HG03575 (cell line): ENCODE measurements at regions not wholly inside any gene's neighbourhood (a gene's known extent, or its start where the extent isn't known, plus 50 kb on each side); places are given as distances from the start of the nearest gene placed in this dataset.
"Not testable (repeated sequence)": the region's sequence is repeated elsewhere in the genome, so short reads cannot be mapped to it uniquely, and the experiment has no call there.

Experiments used
- ATAC-seq: cut with Tn5 transposase; IDR thresholded peaks from one replicate; pipeline ENCODE4 v1.9.1; 2021; ENCODE audit not compliant: unreplicated experiment, insufficient number of reproducible peaks, low FRiP score; ENCODE audit errors: extremely low read depth

DNA sequence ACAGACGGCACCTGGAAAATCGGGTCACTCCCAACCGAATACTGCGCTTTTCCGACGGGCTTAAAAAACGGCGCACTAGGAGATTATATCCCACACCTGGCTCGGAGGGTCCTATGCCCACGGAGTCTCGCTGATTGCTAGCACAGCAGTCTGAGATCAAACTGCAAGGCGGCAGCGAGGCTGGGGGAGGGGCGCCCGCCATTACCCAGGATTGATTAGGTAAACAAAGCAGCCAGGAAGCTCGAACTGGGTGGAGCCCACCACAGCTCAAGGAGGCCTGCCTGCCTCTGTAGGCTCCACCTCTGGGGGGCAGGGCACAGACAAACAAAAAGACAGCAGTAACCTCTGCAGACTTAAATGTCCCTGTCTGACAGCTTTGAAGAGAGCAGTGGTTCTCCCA, 64.5 kb downstream of the SLC30A10 start:
- not testable (repeated sequence) for ATAC-seq

- ATAC-seq, result no peak
These were observed 66.0 kb downstream of the SLC30A10 start for GRCh38 chr1:219862366-219862765.

- ATAC-seq, result no peak
These were observed 69.4 kb downstream of the SLC30A10 start for GRCh38 chr1:219858980-219859379.

DNA sequence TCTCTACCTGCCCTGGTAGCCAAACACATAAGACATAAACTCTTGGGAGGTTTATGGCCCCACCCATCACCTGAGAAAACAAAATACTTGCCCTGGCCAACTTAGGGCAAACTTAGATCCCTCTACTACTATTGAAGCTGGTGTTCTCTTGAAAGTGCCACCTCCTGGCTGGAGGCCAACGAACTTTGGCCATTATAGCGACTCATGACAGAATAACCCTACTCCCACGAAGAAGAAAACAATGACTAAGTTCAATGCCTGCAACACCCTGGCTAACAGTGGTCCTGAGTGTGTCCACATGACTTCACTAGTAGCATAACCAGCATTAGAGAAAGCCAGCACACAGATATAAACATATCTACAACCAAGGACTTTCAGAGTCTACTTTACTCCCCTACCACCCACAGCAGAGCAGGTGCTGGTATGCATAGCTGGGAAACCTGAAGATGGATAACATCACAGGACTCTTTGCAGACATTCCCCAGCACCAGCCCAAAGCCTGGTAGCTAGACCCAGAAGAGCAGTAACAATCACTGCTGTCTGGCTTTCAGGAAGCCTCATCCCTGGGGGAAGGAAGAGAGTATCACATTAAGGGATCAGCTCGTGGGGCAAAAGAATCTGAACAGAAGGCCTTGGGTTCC, 81.0 kb downstream of the SLC30A10 start:
- no peak for ATAC-seq

GRCh38 chr1:219839595-219839994, 88.8 kb downstream of the SLC30A10 start:
- ATAC-seq, result not testable (repeated sequence)

DNA sequence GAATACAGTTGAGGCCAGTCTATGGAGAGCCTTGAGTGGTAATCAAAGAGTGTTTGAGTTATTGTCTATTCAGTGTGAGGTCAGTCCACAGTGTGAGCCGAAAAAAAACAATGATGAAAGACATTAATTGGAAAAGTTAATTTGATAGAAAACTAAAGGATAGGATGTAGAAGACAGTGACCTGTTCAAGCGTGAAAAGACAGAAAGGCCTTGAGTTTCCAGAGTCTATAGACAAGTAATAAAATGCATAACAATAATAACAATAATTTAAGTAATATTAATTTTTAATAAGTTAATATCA, 90.4 kb downstream of the SLC30A10 start:
- no peak for ATAC-seq

DNA sequence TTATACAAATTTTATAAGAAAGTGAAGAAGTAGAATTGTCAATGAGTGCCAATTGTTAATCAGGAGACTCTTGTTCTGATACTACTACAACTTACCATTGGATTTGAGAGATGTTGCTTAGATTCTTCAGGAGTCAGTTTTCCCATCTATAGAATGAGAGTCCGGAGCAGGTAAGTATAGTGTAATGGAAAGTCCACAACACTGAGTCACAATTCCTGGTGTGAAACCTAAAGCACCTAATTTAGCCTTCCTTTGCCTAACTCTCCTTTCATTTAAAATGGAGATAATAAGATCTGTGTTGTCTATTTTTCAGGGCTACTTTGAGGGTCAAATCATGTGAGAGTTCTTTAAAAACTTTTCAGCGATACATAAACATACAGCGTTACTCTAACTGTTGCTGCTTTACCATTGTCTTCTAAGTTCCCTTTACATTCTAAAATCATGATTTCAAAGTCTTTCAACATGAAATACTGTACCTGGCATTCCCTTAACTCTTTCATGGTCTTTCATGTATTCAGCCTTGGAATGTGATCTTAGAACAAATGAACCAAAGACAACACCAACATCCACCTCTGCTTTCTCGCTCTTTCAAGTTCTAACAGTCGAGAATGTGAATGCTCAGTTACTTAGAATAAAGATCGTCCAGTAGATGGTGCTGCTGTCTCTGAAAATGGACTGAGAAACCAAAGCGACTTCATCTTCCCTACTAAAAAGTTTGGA, 90.9 kb downstream of the SLC30A10 start:
- ATAC-seq, result no peak

DNA sequence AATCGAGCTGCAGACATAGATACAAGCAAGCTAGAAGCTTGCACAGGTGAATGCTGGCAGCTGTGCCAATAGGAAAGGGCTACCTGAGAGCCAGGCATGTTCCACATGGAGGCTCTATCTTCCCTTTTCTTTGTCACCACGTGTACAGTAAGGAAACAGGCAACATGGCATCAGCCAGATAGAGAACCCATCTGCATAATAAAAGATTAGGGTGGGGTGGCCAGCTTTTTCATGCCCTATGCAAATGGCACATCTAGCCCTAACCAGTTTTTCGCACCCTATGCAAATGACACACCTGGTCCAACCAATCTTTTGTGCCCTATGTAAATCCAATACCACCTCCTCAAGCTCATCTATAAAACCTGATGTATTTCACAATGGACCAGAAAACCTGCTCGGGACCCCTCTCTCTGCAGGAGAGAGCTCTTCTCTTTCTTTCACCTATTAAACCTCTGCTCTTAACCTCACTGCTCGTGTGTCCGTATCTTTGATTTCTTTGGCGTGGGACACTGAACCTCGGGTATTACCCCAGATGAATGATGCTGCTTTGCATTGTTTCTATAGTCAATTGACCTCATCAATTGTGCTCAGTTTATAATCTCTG, 93.9 kb downstream of the SLC30A10 start:
- ATAC-seq, result no peak

GRCh38 chr1:219833214-219833815, 95.0 kb downstream of the SLC30A10 start:
- ATAC-seq, result no peak

- ATAC-seq, result no peak
These were observed 102.1 kb downstream of the SLC30A10 start for GRCh38 chr1:219826290-219826689.

DNA sequence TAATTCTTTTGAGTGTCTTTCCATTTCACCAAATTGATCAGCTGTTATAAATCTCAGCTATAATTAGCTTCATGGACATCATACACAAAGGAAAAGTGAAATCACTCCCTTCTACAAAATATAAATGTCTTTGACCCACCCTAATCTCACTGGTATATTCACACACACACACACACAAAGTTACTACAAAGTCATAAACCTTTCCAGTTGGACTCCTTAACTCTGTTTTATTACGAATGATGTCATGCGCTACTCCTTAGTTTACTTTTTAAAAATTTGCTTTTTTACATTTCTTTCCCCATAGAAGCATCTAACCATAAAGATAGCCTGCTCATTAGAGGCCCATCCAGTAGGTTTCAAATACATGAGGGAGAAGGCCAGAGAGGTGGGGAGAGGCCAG, 103.0 kb downstream of the SLC30A10 start:
- no peak for ATAC-seq

DNA sequence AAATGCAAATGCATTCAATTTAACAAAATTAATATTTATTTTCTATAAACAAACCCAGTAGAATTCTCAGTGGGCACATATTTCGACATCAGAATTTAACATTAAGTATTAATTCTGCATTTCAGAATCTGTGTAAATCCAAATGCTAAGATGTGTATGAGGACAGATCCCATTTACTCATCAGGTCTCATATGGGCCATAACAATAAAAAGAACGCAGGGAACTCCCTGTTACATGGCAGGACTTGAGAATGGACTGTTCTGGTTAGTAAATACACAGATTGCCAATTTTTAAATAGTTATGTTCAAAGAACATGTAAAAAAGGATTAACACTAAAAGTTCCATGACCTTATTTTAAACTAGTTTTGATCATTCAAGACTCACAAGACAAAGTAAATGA, 104.0 kb downstream of the SLC30A10 start:
- no peak for ATAC-seq

DNA sequence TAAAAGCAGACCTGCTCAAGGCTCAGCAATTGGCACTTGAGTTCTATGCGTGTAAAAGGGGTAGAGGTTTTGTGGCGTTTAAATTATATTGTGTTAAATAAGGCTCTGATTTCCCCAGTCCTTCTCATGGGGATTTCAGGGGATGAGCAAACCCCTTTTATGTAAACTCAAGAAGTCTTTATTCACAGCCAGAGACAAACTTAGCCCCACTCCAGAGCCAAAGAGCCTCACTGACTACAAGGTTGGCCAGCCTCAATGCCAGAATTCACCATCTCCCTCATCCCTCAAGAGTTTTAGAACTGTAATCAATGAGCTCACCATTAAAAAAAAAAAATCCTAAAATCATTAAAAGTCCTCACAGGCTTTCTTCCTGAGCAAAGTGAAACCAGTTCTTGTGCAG, 107.8 kb downstream of the SLC30A10 start:
- ATAC-seq, result no peak

- ATAC-seq, result no peak
These were observed 110.4 kb downstream of the SLC30A10 start for GRCh38 chr1:219817914-219818313.

DNA sequence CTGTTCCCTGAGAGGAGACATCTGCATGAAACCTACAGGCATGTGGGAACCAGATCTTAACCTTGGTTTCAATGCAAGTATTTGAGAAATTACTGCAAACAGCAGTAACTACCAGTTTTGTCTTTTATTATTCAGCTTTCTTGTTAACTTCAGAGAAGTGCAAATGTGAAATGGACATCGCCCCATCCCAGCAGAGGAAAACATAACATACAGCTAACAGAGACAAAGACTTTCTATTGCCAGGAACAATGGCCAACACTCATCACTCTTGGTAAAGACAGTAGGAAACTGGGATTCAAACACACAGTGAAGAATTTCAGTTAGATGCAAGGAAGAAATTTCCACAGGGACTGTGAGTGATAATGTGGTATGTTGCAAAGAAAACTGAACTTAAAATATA, 115.1 kb downstream of the SLC30A10 start:
- ATAC-seq, result no peak

GRCh38 chr1:219812491-219813203, 115.7 kb downstream of the SLC30A10 start:
- ATAC-seq, result peak; percentile 83

DNA sequence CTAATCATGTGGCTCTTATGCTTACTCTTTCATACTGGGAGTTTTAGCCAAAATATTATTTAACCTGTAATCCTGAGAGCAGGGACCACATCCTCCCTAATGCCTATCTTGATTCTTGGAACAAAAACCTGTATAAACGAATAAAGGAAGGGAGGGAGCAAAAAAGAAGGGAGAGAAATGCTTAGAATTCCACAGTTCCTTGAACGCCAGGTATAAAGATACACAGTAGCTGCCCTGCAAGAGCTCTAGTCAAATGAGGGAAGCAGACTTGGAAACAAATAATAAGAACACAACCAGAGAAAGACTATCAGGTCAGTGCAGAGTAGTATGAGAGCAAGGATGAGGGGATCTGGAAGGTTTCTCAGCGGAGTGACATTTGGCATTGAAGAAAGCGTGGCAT, 116.3 kb downstream of the SLC30A10 start:
- no peak for ATAC-seq

DNA sequence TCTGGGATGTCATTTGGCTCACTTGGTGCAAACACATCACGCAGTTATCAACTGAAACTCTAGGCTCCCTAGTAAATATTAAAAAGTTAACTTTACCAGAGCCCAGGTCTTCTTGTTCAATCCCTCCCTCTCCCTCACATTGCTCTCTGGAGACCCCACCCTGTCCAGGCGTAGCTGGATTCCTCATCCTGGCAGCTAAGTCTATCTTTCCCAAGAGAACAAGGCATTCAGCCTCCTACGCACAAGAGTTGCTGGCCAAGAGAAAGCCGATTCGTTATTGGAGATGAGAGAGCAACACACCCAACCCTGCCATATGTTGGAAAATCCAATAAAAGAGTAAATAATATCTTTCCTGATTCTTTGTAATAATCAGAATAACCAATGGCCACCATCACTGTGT, 117.9 kb downstream of the SLC30A10 start:
- ATAC-seq, result no peak

DNA sequence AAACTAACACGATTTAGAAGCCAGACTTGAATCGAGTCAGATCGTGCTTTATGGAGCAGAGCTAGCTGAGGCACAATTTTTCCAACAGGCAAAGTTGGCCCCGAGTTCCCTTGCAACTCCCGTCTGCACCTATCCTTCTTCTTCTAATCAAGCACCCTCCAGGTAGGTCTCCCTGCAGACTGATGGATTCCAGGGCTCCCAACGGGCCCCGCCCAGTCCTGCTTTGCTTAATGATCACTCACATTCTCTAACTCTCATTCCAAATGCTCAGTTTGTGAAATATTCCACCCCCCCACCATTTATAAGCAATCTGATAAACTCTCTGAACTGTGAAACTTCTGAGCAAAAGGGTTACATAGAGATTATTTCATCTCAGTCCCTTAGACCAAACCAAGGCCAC, 119.6 kb downstream of the SLC30A10 start:
- ATAC-seq, result no peak

GRCh38 chr1:219806642-219807041, 121.7 kb downstream of the SLC30A10 start:
- ATAC-seq, result no peak
